Esophagus squamous epithelium (tissue), 4 donors: ENCODE measurements at regions not wholly inside any gene's neighbourhood (a gene's known extent, or its start where the extent isn't known, plus 50 kb on each side); places are given as distances from the start of the nearest gene placed in this dataset.

Experiments
- CTCF ChIP-seq, 6 experiments: fragments of 450-650 bp in 4 of 6; fragments of 200-600 bp in 2 of 6; sonication (generic) in 2 of 6; IDR thresholded peaks; one replicate each; pipeline ENCODE4 v1.5.1; 2016 to 2019; ENCODE audit warnings: antibody characterized with exemption in 6 of 6, mild to moderate bottlenecking in 4 of 6, moderate library complexity in 4 of 6
- POLR2A ChIP-seq, 4 donors: fragments of 450-650 bp; IDR thresholded peaks; one replicate each; pipeline ENCODE4 v1.6.1; 2017; ENCODE audit warnings: antibody characterized with exemption in 4 of 4, mild to moderate bottlenecking in 4 of 4, moderate library complexity in 3 of 4

GRCh38 chr12:106001837-106002218 is 136.9 kb downstream of the NUAK1 start:
- TF ChIP-seq CTCF (IDR thresholded peaks at IDR 0.05) (no peak), POLR2A (IDR thresholded peaks at IDR 0.05) (no peak)
